ENCODE measurements at regions not wholly inside any gene's neighbourhood (a gene's known extent, or its start where the extent isn't known, plus 50 kb on each side); places are given as distances from the start of the nearest gene placed in this dataset.
"Not testable (repeated sequence)": the region's sequence is repeated elsewhere in the genome, so short reads cannot be mapped to it uniquely, and the experiment has no call there.

DNA sequence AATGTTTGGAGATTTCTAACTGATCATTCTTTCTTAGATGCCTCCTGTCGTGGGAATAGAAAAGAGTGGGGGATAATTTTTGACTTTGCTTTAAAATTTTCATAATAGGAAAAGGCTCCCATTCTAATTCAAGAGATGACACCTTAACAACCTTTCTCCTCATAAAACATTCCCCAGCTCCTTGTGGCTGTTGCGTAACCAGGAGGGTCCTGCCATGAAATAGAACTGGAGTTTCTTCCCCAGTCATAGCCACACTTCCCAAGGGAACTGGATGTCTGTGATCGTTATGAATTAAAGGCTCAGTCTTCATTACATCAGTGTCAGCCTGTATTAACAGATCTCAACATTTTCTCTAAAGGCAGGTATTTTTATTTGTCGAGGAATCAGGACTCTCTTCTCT lies 119.9 kb upstream of the DAP start:
- intact Hi-C loops (cut with DNase I), result no loop called here
- ATAC-seq (ENCODE audit: poor library complexity) (no peak), DNase-seq (no peak)

DNA sequence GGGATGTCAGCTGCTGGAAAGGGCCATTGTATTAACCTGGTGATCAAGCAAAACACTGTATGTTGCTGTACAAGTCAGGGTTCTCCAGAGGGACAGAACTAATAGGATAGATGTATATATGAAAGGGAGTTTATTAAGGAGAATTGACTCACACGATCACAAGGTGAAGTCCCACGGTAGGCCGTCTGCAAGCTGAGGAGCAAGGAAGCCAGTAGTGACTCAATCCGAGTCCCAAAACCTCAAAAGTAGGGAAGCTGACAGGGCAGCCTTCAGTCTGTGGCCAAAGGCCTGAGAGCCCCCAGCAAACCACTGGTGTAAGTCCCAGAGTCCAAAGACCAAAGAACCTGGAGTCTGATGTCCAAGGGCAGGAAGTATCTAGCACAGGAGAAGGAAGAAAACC lies 116.0 kb upstream of the DAP start:
- DNase-seq; intact Hi-C loops (cut with DNase I); ATAC-seq (ENCODE audit: poor library complexity): not testable (repeated sequence)

DNA sequence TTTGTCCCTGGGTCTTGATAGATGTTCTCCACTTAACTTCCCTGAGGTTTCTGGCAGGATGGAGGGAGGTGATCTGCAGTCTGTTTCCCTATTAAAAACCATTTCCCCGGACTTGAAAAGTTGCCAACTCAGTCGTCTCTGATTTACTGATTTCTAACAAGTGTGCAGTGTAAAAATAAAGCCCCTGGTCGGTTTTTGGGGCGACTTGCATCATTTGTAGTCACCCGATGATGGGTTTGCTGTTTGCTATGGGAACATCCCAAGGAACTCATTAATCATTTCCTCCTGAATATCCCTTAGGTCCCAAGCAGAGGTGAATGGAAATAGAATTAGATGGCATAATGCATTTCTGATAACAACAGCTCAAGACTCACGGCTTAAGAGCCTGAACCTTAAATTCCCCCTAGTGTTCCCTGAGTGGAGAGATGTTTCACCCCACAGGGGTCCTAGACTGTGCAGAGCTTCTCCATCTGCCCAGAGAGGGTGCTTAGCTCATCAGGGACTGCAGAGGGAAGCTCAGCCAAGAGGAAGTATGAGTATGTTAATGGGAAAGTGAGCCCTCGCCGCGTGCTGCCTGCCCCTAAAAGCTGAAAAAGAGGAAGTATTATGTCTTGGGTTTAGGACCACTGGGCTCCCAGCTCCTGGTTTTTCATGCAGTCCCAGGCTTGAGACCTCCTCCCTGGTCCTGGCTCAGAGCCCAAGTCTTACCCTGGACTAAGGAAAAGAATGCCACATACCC lies 115.1 kb upstream of the DAP start:
- DNase-seq, result no peak
- intact Hi-C loops (cut with DNase I), result no loop called here
- ATAC-seq (ENCODE audit: poor library complexity), result no peak

DNA sequence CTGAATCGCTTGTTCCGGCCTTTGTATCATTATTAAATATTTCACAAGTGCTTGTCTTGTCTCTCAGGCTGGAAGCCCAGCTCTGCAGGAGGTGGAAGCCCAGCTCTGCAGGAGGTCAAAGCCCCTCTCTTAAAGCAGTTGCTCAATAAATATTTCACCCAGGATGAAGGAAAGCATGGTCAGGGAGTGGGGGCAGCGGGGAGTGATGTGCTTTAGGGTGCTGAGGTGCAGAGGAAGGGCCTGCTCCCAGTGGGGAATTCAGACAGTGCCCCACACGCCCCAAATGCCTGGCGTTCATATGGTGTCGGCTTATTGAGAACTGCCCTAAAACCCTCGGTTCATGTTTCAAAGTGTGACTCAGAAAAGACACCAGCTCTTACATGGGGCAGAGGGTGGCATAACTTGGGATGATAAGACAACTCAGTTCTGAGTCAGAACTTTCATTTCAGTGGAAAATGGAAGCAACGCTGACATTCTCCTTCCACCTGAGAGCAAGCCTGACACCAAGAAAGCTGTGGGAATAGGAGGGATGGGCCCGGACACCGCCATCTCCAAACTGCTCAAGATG lies 114.3 kb upstream of the DAP start:
- ATAC-seq (ENCODE audit: poor library complexity), result no peak
- no peak for DNase-seq
- intact Hi-C loops (cut with DNase I), result no loop called here

DNA sequence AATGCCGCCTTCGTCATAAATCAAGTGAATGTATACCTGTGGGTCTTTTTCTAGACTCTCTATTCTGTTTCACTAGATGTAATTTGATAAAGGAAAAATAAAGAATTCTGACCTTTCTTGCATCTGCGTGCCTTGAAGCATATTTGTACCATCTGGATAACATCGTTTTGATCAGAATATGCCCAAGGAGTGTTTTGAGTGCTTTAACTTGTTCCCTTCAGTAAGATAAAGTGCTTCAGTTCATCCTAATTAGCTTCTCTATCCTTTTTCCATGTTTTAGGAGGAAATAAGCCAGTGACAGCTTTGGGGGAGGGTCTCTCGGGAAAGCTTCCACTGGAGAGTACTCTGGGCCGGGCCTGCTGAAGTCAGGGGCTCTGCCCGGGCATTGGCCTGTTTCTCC lies 113.5 kb upstream of the DAP start:
- DNase-seq, result no peak
- intact Hi-C loops (cut with DNase I), result no loop called here
- no peak for ATAC-seq (ENCODE audit: poor library complexity)

DNA sequence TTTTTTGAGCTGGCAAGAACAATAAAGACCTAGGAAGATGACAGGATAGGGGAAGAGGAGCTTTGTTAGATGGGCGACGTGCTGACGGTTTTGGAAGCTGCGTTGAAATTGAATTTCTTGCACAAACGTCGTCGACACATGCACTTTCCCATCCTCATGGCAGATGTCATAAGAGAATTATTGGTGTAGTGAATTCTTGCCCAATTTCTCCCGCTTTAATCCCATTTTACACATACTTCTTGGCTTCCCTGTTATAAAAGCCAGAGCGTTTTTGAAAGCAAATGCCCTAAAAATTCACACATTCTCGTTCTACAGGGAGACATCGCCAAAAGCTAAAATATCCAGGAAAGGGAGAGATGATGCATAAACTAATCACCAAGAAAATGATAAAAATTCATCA lies 109.8 kb upstream of the DAP start:
- DNase-seq, result no peak
- intact Hi-C loops (cut with DNase I), result no loop called here
- ATAC-seq (ENCODE audit: poor library complexity), result no peak

DNA sequence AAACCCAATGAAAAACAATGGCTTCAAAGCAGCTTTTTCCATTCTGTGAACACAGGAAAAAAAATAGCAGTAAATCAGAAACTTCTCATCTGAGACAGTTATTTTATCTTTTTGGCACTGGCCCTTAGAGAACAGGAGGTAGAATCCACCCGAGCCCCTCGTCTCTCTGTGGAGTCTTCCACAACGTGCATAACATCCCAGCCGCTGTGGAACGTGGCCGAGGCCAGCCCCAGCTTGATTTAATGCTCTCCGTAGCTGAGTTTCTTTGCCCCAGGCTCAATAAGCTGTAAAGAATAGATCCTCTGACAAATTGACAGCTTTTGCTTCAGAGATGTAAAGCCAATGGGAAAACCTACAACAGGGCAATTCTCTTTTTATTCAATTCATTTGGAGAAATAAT lies 107.9 kb upstream of the DAP start:
- no peak for ATAC-seq (ENCODE audit: poor library complexity)
- DNase-seq, result no peak
- intact Hi-C loops (cut with DNase I), result loop anchor here (10.0 kb wide), 1 partner anchor 246 kb away; no protein-coding TSS in a partner anchor

DNA sequence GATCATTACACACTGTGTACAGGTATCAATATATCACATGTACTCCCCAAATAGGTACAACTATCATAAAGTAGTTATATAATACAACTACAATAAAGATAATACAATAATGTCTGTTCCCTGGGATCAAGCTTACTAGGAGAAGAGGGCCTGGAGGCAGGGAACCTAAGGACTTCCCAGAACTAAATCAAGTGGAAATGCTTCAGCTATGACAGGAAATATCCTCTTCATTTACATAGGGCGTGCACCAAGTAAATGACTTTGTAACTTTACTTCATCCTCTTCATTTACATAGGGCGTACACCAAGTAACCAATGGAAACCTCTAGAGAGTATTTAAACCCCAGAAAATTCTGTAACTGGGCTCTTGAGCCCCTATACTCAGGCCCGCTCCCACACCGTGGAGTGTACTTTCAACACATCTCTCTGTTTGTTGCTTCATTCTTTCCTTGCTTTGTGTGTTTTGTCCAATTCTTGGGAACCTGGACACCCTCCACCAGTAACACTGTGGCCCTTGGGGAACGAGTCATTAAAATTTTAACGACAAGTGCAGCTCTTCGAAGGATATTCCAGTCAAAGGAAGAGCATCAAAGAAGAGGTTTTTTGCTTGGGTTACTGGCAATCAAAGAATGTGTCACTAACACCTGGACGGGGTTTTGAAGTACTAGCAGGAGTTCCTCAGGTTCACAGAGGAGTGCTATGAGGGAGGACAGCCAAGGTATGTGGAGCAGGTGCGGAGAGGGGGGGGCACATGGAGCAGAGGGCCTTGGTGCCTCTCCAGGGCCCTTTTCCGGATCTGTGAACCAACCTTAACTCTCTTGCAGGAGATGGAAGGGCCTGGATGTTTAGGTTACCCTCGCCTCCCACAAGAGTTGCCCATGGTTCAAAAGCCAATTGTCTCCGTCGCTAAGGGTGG lies 106.6 kb upstream of the DAP start:
- intact Hi-C loops (cut with DNase I), result loop anchor here (10.0 kb wide), 1 partner anchor 247 kb away; no protein-coding TSS in a partner anchor
- ATAC-seq (ENCODE audit: poor library complexity) (no peak), DNase-seq (no peak)

DNA sequence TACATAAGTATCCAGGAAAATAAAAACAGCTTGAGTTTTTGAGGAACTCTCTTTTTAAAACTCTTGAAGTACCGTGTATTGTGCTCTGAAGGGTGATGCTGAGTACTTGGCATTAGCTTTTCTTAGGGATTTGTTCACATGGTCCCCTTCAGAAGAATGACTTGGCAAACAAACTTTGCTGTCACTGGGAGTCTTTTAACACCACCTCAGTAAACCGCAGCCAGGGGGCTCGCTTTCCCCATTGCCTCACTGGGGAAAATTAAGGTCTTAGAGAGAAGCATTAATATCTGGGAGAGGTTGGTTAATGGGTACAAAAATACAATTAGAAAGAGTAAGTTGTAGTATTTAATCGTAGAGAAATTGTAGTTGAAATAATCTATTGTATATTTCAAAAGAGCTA lies 105.9 kb upstream of the DAP start:
- no peak for DNase-seq
- intact Hi-C loops (cut with DNase I), result loop anchor here (10.0 kb wide), 1 partner anchor 248 kb away; no protein-coding TSS in a partner anchor
- no peak for ATAC-seq (ENCODE audit: poor library complexity)

DNA sequence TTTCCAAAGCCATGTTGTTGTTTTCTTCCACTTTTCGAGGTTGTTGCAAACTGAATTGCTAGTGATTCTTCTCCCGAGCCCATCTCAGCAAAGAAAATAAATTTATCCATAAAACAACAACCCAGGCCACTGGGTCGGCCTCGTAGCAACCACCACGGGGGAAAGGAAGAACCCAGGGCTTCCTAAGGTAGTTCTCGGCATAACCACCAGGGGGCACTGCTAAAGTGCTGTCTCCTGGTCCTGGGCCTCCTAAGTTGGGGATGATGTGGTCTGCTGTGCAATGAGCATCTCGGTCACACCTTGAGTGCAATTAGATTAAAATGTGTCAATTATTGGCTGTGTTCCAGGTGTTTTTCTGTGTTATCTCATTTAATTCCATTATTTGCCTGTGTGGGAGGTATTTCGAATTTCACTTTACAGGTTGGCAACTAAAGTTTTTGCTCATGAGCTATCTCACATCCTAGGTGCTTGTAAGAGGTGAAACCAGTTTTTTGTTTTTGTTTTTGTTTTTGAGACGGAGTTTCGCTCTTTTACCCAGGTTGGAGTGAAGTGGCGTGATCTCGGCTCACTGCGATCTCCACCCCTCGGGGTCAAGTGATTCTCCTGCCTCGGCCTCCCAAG lies 102.8 kb upstream of the DAP start:
- DNase-seq, result peak; percentile 57
- intact Hi-C loops (cut with DNase I), result loop anchor here (10.0 kb wide), 1 partner anchor 251 kb away; no protein-coding TSS in a partner anchor
- peak; percentile 69 for ATAC-seq (ENCODE audit: poor library complexity)

DNA sequence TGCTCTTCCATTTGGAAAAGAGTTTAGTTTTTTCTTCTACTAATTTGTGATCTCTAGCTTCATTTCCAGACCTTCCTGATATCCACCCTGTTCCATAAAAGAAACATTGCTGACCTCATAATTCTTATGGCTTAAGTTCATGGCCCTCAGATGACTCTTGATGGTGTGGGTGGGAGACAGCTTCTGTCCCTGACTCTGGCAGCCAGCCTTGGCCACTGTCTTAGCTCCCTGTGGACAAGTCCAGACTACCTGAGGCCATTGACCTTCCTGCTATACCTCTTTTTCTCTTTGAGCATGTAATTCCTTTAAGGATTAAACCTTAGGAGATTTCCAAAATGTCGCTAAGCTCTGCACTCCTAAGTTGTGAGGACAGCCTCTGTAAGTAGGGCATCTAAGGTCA lies 101.1 kb upstream of the DAP start:
- DNase-seq, result no peak
- ATAC-seq (ENCODE audit: poor library complexity), result no peak
- intact Hi-C loops (cut with DNase I), result loop anchor here (10.0 kb wide), 1 partner anchor 253 kb away; no protein-coding TSS in a partner anchor

DNA sequence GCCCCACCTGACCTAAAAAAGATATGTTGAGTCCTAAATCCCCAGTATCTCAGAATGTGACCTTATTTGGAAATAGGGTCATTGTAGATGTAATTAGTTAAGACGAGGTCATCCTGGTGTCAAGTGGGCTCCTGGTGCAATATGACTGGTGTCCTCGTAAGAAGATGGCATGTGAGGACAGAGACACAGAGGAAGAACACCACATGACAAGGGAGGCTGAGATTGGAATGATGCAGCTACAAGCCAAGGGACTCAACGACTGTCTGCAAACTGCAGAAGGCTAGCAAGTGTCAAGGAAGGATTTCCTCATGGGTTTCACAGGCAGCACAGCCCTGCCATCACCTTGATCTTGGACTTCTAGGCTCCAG lies 100.4 kb upstream of the DAP start:
- intact Hi-C loops (cut with DNase I), result loop anchor here (10.0 kb wide), 1 partner anchor 253 kb away; no protein-coding TSS in a partner anchor
- ATAC-seq (ENCODE audit: poor library complexity) (no peak), DNase-seq (no peak)

DNA sequence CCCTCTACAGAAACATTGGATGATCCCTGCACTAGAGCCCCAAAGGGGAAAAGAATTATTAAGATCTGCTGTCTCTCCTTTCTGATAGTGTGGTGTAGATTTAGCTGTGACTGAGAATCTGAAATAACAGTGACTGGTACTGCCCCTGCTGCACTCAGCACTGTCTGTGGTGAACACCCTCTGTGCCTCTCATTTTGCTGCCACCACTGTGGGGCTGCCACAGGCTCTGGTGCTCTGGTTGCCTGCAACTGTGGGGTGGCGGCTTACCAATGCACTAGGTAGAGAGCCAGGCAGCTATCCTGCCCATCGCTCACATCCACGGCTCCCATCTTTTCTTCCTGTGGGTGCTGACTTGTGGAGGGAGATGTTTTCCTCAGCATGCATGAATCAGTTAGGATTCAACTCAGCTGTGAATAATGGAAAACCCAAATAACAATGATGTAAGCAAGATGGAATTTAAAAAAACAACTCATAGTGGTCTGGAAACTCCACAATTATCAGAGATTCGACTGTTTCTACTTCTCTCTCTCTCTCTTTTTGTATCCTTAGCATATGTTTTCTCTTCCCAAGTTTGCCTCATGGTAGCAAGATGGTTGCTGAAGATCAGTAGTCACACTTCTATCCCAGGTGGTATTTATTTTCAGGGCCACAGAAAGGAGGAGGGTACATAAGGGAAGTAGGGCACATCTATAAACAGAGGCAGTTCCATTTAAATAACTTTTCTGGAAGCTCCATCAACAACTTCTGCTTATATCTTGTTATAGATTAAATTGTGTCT lies 99.8 kb upstream of the DAP start:
- intact Hi-C loops (cut with DNase I), result loop anchor here (10.0 kb wide), 1 partner anchor 254 kb away; no protein-coding TSS in a partner anchor

DNA sequence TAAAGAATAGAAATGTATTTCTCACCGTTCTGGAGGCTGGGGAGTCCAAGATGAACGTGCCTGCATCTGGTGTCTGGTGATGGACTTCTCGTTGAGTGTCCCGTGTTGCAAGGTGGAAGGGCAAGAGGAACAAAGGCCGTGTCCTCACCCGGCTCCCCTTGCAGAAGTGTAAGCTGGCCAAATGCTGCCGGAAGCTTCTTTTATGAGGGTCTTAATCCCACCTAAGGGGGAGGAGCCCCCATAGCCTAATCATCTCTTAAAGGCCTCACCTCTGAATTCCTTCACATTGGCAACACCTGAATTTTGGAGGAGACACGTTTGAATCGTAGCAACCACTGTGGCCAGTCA lies 99.1 kb upstream of the DAP start:
- intact Hi-C loops (cut with DNase I), result loop anchor here (10.0 kb wide), 1 partner anchor 255 kb away; no protein-coding TSS in a partner anchor
- ATAC-seq (ENCODE audit: poor library complexity) (no peak), DNase-seq (no peak)

More for the DNA sequence above, 99.8 kb upstream of the DAP start:
- ATAC-seq (ENCODE audit: poor library complexity) (no peak), DNase-seq (no peak)

DNA sequence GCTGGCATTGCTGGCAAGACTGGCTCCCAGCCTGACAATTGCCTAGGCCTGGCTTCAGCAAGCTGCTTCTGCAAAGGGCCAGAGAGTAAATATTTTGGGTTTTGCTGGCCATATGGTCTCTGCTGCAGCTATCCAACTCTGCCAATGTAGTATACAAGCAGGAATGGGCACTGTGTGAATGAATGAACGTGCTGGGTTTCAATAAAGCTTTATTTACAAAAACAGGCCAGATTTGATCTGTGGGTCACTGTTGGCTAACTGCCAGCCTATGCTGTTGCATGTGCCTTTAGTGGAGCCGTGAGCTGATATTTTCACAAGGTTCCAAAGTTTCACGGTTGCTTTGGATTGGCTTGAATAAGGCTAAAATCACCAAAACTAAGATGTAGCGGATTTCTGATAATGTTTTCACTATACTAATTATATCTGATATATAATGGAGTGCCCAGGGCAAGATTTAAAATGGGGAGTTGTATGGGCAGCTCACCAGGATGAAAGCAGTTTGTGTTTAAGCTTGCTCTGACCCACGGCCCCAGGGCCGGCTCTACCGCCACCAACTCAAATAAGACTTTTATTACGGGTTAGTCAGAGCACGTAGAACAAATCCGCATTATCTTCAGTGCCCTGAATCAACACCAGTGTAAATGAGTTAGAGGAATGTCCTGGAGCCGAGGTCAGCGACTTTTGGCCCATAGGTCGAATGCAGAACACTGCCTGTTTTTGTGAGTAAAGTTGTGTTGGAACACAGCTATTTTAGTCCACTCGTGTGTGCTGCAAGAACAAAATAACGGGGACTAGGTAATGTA lies 98.6 kb upstream of the DAP start:
- ATAC-seq (ENCODE audit: poor library complexity) (no peak), DNase-seq (no peak)
- intact Hi-C loops (cut with DNase I), result loop anchor here (10.0 kb wide), 1 partner anchor 255 kb away; no protein-coding TSS in a partner anchor

DNA sequence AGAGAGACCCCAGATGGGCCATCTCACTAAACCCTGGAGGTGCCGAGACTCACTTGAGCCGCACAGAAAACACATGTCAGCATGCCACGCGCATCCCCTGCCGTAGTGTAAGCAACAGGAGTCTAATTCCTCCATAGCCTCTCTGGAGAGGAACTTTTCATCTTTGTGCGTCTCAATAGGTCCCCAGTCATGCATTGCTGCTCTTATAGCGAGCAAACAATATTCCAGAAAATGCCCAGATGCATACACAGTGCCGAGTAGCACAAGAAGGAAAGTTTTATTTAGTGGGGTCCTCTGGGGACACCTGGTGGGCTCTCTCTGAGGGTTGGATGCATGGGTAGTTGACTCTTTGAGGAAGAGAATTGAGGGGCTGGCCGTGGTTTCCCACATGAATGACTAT lies 97.9 kb upstream of the DAP start:
- ATAC-seq (ENCODE audit: poor library complexity) (no peak), DNase-seq (no peak)
- intact Hi-C loops (cut with DNase I), result no loop called here

DNA sequence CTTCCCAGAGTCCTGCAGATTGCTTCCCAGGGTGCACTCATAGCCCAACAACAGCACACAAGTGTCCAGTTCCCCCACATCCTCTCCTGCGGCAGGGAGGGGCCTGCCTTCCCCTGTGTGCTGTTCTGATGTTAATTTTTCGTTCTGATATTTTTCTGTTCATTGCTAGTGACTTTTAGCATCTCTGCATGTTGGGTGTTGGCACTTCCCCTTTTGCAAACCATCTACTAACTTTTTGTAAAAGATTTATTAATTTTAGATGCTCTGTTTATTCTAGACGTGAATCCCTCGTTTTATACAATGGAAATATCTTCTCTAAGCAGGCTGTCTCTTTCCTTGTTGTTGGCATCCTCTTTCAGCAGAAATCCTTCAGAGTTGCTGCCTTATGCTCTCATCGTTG lies 97.3 kb upstream of the DAP start:
- DNase-seq (no peak), ATAC-seq (ENCODE audit: poor library complexity) (no peak)
- intact Hi-C loops (cut with DNase I), result no loop called here
